HuH-7.5 (cell line): ENCODE measurements at regions not wholly inside any gene's neighbourhood (a gene's known extent, or its start where the extent isn't known, plus 50 kb on each side); places are given as distances from the start of the nearest gene placed in this dataset.

Source experiments
- DNase-seq: peaks from one replicate; pipeline ENCODE4 v3.0.0; 2011; ENCODE audit warnings: low spot score

GRCh38 chr4:149296503-149296902 is 519.1 kb downstream of the IQCM start:
- no peak for DNase-seq

DNA sequence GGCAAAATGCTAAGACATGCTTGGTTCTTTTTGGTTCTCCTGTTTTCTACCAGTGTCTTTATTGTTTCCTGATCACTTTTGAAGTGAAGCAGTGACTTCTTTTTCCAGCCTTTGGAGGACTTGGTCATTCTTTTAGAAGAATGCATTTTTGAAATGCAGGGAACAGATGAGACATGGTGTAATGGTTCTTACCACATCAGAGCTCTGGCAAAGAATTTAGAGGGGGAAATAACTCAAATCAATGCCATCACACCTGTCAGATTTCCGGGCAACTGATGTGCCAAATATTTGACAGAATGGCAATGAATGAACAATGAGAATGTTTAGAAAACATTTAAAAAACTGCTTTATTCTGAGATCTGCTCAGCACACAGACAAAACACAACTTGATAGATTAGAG is 519.6 kb downstream of the IQCM start:
- DNase-seq, result no peak

DNA sequence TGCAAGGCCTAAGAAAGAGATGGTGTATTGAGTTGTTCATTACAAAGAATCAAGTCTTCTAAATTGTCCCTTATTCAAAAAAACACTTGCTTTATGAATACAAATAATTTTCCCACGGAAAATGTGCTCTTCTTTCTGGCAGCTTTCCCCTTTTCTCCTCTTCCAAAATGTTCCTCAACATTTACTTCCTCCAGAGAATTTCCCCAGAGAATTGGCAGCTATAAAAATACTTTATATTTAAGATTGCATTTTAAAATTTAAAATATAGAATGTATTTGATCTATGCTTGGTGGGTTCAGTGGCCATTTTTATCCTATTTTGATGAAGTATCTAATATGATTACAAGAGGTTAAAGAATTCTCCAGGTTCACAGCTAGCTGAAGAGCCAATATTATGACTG is 521.0 kb downstream of the IQCM start:
- DNase-seq, result no peak

DNA sequence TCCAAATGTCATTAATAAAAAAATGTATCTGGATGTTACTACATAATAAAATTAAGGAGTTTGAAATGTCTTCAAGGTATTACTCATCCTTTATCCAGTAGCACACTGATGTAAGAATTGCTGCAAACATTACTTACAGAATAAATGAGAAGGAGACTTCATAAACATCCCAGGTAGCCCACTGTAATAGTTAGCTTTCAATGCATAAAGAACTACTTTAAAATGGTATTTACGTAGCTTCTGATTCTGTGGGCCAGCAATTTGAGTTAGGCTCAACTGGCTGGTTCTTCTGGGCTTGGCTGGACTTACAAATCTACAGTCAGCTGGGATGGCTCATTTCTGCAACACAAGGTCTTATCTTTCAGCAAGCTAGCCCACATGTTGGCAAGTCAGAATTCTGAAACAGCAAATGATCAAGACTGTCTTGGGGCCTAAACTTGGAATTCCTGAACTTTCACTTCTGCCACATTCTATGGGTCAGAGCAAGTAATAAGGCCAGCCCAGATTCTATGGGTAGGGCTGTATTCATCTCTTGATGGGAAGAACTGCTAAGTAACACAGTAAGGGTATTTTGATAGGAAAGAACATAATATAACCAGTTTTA is 522.5 kb downstream of the IQCM start:
- no peak for DNase-seq

- DNase-seq, result no peak
Observed at GRCh38 chr4:149292425-149293007, 523.1 kb downstream of the IQCM start.

DNA sequence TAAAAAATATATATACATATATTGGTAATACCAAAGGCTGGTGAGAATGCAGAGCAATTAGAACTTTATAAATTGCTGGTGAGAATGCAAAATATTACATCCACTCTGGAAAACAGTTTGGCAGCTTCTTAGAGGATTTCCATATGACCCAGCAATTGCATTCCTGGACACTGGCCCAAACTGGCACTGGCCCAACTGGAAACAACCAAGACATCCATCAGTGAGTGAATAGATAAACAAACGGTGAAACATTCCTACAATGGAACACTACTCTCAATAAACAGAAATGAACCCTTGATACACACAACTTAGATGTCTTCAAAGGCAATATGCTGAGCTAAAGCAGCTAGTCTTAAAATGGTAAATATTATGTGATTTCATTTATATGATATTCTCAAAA is 524.2 kb downstream of the IQCM start:
- no peak for DNase-seq

DNA sequence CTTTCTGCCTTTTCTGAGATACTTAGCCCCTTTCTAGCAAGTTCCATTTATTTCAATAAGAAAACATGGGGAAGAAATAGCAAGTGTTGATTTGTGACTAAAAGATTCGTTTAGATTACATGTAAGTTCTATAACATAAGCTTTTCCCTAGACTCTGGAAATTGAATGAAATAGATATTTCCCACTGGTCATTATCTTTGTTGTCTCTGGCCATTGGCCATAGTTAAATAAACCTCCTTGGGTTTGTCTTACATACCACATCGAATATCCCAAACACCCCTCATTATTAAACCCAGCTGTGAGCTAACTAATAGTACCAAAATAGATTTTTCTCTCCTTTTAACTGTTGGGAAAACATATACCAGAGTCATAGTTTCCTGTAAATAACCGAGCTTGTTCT is 534.8 kb downstream of the IQCM start:
- DNase-seq, result no peak

- no peak for DNase-seq
Observed at GRCh38 chr4:149279776-149280175, 535.9 kb downstream of the IQCM start.

DNA sequence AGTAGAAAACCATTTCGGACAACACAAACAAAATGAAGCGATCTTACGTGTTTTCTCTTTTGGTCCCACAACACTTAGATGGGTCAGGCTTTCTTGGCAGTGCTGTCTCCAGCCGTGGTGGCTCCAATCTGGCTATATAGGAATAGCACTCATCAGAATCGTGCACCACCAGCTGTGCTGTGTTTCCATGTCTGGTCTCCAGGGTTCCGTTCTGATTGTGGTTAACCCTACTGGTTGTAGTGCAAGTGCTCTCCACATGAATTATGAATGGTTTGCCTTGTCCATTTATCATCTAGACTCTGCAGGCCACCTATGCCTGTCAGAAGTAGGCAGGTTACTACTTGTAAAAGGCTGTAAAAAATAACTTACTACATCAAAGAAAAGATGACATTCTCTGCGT is 536.3 kb downstream of the IQCM start:
- no peak for DNase-seq

DNA sequence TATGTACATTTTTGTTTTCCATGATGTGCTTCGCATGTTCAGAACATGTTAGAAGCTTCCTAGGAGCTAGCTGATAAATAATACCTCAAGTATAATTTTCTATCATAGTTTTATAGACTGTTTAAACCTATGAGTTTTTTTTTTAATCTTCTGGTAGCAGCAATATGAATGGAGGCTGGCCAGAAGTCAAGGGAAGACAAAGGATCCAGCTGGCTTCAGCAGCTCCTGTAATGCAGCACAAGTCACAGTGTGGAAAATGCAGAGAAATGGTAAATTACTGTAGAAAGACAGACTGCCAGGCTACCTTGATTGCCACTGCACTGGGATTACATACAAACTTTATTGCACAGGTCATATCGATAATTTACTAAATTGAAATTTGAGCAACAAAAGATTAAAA is 537.9 kb downstream of the IQCM start:
- DNase-seq, result no peak

- no peak for DNase-seq
Observed at GRCh38 chr4:149269835-149270234, 545.8 kb downstream of the IQCM start.

DNA sequence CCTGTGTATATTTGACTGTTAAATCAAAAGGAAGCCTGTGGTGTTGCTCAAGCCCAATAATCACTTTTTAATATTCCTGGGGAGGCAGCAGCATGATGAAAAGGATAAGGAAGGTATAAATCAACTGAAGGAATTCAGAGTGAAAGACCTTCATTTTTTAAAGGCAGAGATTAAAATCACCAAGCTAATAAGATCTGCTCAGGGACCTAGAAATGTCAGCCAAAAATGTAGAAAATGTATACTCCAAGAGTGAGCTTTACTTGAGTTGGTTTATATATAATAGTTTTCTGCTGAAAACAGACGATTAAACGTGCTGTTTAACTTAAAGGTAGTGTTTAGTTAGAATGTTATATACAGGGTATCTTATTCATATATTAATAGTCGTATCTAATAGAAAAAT is 549.3 kb downstream of the IQCM start:
- no peak for DNase-seq

DNA sequence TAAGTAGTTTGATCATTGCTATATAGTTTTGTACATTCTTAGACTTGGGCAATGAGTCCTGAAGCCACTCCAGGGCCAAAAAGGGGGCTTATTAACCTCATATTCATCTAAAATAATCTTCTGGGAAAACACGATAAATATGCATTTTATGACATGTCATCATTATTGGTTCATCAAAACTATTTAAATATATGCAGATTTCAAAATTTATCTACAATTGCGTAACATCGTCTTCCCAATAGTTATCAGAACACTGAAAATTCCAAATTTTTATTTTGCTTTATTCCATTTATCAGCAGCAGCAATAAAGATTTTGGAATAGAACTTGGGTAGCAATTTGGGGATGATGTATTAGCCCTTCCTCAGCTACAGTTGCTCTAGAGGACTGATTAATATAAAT is 550.0 kb downstream of the IQCM start:
- no peak for DNase-seq

GRCh38 chr4:149264093-149264733 is 551.4 kb downstream of the IQCM start:
- peak; percentile 3 for DNase-seq

- no peak for DNase-seq
Observed at GRCh38 chr4:149248191-149248764, 567.4 kb downstream of the IQCM start.

- DNase-seq, result no peak
Observed at GRCh38 chr4:149247164-149247563, 568.5 kb downstream of the IQCM start.

DNA sequence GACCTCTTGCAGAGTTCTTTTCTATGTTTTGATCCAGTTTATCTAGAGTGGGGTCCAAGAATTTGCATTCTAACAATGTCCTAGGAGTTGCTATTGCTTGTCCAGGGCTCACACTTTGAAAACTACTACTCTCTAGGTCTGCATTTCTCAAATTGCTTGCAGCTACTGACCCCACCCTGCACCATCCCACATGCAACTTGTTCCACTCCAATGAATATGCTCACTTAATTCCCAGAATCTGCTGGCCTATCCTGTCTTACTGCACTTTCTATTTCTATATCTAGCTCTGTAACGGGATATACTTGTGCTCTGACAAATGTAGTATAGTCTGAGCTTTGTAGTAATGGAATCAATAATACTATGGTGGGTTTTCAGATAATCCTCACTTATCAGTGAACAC is 570.3 kb downstream of the IQCM start:
- no peak for DNase-seq

DNA sequence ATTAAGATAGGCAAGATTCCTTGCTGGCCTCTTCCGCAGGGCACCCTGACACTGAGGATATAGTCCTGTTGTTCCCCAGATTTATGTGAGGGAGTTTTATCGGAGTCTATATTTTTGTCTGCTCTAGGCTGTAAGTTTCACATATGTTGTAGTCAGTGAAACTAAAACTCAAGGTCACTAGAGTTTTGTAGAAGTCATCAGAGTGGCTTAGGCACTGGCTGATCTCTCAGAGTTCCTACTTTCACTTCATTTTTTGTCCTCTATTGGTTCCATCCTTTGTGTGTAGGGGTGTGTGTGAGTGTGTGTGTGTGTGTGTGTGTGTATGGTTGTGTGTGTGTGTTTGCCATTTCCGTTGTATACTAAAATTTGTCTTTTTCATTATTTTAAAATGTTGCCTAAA is 577.5 kb downstream of the IQCM start:
- no peak for DNase-seq

- DNase-seq, result no peak
Observed at GRCh38 chr4:149234798-149235197, 580.8 kb downstream of the IQCM start.

GRCh38 chr4:149223659-149224058 is 592.0 kb downstream of the IQCM start:
- DNase-seq, result no peak

GRCh38 chr4:149218672-149219071 is 597.0 kb downstream of the IQCM start:
- no peak for DNase-seq

- no peak for DNase-seq
Observed at GRCh38 chr4:149214301-149214700, 601.3 kb downstream of the IQCM start.

DNA sequence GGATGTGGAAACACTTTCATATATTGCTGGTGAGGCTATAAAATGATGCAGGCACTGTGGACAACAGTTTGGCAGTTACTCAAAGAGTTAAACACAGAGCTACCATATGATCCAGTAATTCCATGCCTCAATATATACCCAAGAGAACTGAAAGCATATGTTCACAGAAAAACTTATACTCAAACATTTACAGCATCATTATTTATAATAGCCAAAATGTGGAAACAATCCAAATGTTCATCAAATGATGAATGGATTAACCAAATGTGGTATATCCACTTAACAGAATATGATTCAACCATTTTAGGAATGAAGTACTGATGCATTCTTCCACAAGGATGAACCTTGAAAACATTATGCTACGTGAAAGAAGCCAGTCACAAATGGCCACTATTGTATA is 603.8 kb downstream of the IQCM start:
- DNase-seq, result no peak
